ENCODE measurements at regions not wholly inside any gene's neighbourhood (a gene's known extent, or its start where the extent isn't known, plus 50 kb on each side); places are given as distances from the start of the nearest gene placed in this dataset.

DNA sequence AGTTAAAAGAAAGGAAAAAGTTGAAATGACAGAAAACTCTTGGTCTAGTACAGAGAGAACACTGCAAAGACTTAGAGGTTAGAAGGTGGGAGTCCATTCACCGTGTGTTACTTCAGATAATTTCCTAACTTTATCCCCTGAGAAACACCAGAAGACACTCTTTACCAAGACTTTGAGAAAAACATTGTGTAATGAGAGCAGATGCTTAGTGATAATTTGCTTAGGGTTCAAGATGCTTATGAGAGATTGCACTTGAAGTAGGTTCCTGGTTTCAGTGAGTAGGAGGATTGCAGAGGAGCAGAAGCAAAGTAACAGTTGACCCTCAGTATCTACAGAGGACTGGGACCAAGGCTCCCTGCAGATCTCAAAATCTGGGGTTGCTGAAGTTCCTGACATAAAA lies 594.1 kb downstream of the NR2F2 start:
- TF ChIP-seq, protein P1, sequence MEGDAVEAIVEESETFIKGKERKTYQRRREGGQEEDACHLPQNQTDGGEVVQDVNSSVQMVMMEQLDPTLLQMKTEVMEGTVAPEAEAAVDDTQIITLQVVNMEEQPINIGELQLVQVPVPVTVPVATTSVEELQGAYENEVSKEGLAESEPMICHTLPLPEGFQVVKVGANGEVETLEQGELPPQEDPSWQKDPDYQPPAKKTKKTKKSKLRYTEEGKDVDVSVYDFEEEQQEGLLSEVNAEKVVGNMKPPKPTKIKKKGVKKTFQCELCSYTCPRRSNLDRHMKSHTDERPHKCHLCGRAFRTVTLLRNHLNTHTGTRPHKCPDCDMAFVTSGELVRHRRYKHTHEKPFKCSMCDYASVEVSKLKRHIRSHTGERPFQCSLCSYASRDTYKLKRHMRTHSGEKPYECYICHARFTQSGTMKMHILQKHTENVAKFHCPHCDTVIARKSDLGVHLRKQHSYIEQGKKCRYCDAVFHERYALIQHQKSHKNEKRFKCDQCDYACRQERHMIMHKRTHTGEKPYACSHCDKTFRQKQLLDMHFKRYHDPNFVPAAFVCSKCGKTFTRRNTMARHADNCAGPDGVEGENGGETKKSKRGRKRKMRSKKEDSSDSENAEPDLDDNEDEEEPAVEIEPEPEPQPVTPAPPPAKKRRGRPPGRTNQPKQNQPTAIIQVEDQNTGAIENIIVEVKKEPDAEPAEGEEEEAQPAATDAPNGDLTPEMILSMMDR (IDR thresholded peaks at IDR 0.05; ENCODE audit: borderline replicate concordance, insufficient read depth, low read depth, low read length), result no peak
- H3K4me3 ChIP-seq (ENCODE audit: low read depth, low read length), result no peak overlapping the region

DNA sequence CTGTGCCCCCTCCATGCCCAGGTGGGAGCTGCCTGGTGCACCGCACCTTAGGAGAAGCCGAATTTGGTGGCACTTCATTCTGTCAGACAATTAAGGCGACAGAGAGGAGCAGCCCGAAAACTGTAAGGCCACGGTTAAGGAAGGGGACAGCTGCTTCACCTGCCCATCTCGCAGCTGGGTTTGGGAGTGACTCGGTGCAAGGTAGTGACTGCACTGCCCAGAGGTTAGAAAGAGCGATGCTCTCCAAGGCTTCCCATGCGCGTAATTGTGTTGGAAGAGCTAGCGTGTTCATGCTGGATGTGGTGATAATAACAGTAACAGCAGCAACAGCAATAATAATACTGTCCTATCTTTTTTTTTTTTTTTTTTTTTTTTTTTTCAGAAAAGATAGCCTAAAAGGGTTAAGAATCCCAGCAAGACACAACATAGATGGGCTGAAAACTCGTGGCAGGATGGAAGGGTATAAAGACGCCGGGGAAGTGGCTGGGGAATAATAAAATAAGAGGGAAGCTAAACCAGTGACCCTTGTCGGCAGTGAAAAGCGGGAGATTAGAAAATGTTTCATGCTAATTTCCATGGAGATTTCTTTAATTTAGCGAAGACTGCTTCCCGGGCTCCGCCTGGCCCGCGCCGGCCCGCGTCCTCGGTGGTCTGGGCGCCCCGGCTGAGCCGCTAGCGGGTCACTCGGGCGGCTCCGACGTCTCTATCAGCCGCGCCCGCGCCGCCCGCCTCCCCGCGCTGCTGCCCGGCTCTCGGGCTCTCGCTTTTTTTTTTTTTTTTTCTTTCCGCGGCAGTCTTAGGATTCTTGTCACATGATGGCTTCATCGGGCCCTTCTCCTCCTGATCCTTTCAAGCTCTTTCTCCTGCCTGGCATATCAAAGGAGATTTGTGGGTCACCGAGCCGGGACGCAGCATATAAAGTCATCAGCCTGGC lies 617.1 kb downstream of the NR2F2 start:
- H3K4me3 ChIP-seq (ENCODE audit: low read depth, low read length), result no peak overlapping the region
- TF ChIP-seq, protein P1 (IDR thresholded peaks at IDR 0.05; ENCODE audit: borderline replicate concordance, insufficient read depth, low read depth, low read length), result no peak

DNA sequence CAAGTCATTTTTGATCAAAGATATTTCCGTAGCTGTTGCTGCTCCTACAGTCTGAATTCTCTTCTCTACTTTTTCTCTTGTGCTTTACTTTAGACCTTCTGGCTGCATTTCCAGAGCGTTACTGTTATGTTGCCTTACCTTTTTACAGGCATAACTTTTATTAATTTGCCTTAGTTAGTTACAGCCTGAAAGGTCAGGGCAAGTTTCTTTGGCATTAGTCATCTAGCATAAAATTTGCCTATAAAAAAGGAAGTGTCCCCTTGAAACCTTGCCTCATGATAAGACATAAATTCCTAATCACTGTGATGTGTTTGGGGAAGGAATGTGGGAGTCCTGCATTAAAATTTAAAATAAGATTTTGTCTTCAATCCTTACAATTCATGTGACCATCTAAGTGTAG lies 618.5 kb downstream of the NR2F2 start:
- H3K4me3 ChIP-seq (ENCODE audit: low read depth, low read length), result no peak overlapping the region
- TF ChIP-seq, protein P1 (IDR thresholded peaks at IDR 0.05; ENCODE audit: borderline replicate concordance, insufficient read depth, low read depth, low read length), result no peak

DNA sequence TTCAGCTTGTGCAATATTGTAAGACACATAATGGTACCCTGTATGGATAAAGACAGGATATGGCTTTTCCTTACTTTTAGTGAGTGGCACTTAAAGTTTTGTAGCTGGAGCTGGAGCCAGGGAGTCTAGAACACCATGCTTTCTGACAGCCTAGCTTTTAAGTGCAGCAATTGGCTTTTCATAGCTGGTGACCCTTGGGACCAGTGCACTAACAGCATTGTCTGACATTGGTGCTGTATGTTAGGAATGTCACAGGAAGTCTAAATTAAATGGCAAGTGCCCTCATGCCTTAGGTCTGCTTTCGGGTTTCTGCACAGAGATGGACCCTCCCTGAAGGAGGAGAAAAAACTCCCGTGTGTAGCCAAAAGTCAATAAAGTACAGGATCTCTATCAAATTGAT lies 628.2 kb downstream of the NR2F2 start:
- no peak overlapping the region for H3K4me3 ChIP-seq (ENCODE audit: low read depth, low read length)
- TF ChIP-seq, protein P1 (IDR thresholded peaks at IDR 0.05; ENCODE audit: borderline replicate concordance, insufficient read depth, low read depth, low read length), result no peak

DNA sequence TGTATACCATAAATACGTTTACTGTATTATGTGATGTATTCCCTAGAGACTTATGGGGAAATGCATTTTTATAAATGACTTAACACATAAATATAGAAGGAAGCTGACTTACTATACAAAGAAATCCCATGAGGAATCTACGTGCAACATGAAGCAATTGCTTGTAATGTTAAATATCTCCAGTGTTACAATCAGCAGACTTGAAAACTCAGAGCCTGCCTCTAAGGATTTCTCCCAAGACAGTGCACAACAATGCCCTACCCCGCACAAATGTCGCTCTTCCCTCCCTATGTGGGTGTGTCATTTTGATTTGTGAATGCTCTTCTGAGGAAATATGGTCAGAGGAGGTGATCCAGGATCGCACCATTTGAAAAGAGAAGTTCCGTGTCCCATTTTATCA lies 629.0 kb downstream of the NR2F2 start:
- H3K4me3 ChIP-seq (ENCODE audit: low read depth, low read length), result no peak overlapping the region
- TF ChIP-seq, protein P1 (IDR thresholded peaks at IDR 0.05; ENCODE audit: borderline replicate concordance, insufficient read depth, low read depth, low read length), result no peak

DNA sequence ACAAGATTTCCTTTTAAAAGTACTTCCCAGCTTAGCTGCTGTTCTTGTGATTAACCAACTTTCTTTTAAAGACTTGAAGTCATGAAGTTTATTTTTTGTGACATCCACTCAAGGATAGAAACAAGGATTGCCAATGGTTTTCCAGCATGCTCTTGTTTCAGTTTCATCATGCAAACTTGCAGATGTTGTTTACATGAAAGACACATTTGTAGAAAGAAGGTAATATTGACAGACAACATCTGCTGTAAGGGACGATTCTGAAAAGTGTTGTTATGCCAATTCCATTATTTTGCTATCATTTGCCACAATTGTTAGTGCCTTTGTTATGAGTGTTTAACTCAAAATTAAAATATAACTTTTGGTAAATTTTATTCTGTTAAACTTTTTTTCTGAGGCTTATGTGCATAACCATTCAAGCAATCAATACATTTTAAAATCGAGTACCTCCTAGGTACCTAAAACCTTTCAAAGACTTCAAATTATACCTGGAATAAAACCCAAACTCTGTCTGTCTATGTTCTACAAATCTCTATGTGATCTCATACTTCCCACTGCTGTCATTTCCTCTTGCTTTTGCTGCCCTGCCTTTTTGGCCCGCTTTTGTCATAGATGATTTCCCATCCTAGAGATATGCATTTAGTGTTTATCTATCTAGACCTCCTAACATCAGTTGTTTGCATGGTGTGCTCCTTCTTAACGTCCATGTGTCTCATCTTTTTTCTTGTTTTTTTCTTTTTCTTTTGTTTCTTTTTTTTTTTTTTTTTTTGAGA lies 630.4 kb downstream of the NR2F2 start:
- TF ChIP-seq, protein P1 (IDR thresholded peaks at IDR 0.05; ENCODE audit: borderline replicate concordance, insufficient read depth, low read depth, low read length), result no peak
- no peak overlapping the region for H3K4me3 ChIP-seq (ENCODE audit: low read depth, low read length)
